ENCODE measurements at regions not wholly inside any gene's neighbourhood (a gene's known extent, or its start where the extent isn't known, plus 50 kb on each side); places are given as distances from the start of the nearest gene placed in this dataset.

DNA sequence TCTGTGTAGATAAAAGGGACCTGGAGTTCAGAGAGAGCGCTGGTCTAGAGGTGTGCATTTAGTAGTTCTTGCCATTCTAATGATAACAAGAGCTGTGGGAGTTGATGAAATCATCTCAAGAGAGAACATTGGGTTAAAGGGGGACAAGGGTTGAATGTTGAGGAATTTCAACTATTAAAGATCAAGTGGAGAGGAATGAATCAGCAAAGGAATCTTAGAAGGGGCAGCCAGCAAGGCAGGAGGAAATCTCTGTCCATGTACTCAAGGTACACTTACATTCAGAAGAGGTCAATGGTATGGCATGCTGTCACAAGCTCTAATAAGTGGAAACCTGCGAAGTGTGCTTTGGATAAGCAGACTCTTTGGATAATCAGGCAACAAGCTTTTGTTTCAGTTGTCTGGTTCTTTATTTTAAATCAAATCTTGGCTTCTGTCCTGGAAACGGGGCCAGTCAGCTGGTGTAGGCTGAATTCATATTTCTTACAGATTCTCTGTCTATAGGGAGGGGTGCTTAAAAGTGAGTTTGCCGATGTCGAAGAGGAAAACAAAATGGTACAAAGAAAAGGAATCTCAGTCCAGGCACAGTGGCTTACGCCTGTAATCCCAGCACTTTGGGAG is 320.5 kb upstream of the CD180 start:
- no peak for TF ChIP-seq CTCF (IDR thresholded peaks at IDR 0.05; ENCODE audit: insufficient read depth, low read depth, low read length)
- H3K4me3 ChIP-seq (ENCODE audit: low read depth, low read length), result no peak overlapping the region
- DNase-seq (ENCODE audit: low read depth), result peak; percentile 53

GRCh38 chr5:67515762-67516161 is 319.2 kb upstream of the CD180 start:
- H3K4me3 ChIP-seq (ENCODE audit: low read depth, low read length), result no peak overlapping the region
- no peak for DNase-seq (ENCODE audit: low read depth)
- TF ChIP-seq CTCF (IDR thresholded peaks at IDR 0.05; ENCODE audit: insufficient read depth, low read depth, low read length), result no peak

- no peak for TF ChIP-seq CTCF (IDR thresholded peaks at IDR 0.05; ENCODE audit: insufficient read depth, low read depth, low read length)
- DNase-seq (ENCODE audit: low read depth), result no peak
- no peak overlapping the region for H3K4me3 ChIP-seq (ENCODE audit: low read depth, low read length)
Observed at GRCh38 chr5:67515020-67515689, 318.6 kb upstream of the CD180 start.

- H3K4me3 ChIP-seq (ENCODE audit: low read depth, low read length), result no peak overlapping the region
- no peak for TF ChIP-seq CTCF (IDR thresholded peaks at IDR 0.05; ENCODE audit: insufficient read depth, low read depth, low read length)
- DNase-seq (ENCODE audit: low read depth), result no peak
Observed at GRCh38 chr5:67512758-67513157, 316.2 kb upstream of the CD180 start.

GRCh38 chr5:67511911-67512310 is 315.3 kb upstream of the CD180 start:
- no peak overlapping the region for H3K4me3 ChIP-seq (ENCODE audit: low read depth, low read length)
- no peak for TF ChIP-seq CTCF (IDR thresholded peaks at IDR 0.05; ENCODE audit: insufficient read depth, low read depth, low read length)
- DNase-seq (ENCODE audit: low read depth), result no peak

DNA sequence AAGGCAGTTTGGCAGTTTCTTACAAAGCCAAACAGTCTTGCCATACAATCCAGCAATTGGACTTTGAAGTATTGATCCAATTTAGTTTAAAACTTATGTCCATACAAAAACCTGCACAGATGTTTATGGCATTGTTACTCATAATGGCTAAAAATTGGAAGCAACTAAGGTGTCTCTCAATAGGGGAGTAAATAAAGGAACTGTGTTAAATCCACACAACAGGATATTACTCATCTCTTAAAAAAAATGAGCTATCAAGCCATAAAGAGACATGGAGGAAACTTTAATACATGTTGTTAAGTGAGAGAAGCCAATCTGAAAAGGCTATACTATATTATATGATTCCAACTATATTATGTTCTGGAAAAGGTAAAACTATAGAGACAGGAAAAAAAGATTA is 313.6 kb upstream of the CD180 start:
- no peak for DNase-seq (ENCODE audit: low read depth)
- no peak for TF ChIP-seq CTCF (IDR thresholded peaks at IDR 0.05; ENCODE audit: insufficient read depth, low read depth, low read length)
- no peak overlapping the region for H3K4me3 ChIP-seq (ENCODE audit: low read depth, low read length)
